GM18505 (cell line): ENCODE measurements at regions not wholly inside any gene's neighbourhood (a gene's known extent, or its start where the extent isn't known, plus 50 kb on each side); places are given as distances from the start of the nearest gene placed in this dataset.
"Not testable (repeated sequence)": the region's sequence is repeated elsewhere in the genome, so short reads cannot be mapped to it uniquely, and the experiment has no call there.

Source experiments
- ATAC-seq: cut with Tn5 transposase; IDR thresholded peaks from one replicate; pipeline ENCODE4 v1.9.1; 2021; ENCODE audit not compliant: unreplicated experiment
- POLR2A ChIP-seq: IDR thresholded peaks from 4 replicates; pipeline ENCODE4 v1.6.1; 2011; ENCODE audit warnings: borderline replicate concordance; ENCODE audit not compliant: insufficient read depth, insufficient read length; ENCODE audit errors: extremely low read depth

DNA sequence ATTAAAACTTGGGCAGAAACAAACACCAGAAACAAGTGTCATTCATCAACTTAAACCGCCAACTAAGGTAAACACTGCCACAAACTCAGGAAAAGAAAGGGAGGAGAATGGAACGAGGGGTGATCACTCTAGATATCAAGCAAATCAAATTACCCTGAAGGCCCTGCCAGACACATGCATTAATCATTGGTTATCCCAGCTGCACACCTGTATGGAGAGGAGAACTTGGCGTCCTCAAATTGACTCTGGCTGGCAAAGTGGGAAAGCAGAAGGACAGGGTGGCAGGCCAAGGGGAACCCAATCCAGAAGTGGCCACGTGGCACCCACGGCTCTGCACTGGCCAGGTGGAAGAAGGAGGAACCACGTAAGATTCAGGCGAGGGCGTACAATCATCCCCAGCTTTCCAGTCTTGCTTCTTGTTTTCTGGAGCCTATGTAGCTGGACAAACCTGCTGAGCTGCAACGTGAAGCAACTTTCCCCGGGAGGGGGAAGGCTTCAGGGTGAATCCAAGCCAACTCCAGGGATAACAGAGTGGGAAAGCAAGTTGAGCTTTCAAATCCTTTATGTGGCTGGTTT, 156.2 kb upstream of the JARID2 start:
- ATAC-seq = no peak
- no peak for TF ChIP-seq POLR2A

DNA sequence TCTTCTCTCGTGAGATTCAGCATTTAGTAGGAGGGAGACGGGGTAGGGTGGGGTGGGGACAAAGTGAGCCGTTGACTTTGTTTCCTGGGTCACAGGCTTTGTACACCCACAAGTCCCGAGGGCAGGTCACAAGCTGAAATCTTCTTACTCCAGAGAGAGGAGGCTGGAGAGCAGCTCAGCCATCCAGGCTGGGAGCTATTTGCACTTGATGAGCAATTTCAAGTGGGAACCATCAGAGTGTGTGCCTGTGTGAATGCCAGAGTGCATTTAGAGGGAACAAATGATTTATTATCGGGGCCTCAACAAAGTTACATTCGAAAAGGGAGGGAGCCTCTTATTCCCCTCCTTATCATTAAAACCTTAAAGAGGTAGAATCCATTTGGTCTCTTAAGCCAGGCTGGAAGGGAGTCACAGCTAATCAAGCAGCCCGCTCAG, 155.7 kb upstream of the JARID2 start:
- no peak for TF ChIP-seq POLR2A
- no peak for ATAC-seq

DNA sequence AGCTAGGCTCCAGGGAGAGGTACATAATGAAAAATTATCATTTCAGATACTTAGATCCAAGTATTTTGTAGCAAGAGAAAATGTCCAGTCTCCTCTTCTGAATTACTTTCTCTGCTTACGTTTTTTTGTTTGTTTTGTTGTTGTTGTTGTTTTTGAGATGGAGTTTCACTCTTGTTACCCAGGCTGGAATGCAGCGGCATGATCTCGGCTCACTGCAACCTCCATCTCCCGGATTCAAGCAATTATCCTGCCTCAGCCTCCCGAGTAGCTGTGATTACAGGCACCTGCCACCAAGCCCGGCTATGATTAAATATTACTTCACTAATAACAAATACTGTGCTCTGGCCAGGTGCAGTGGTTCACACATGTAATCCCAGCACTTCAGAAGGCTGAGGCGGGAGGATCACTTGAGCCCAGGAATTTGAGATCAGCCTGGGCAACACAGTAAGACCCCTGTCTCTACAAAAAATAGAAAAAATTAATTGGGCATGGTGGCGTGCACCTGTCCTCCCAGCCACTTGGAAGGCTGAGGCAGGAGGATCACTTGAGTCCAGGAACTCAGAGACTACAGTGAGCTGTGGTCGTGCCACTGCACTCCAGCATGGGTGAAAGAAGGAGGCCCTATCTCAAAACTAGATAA, 155.0 kb upstream of the JARID2 start:
- no peak for TF ChIP-seq POLR2A
- no peak for ATAC-seq

DNA sequence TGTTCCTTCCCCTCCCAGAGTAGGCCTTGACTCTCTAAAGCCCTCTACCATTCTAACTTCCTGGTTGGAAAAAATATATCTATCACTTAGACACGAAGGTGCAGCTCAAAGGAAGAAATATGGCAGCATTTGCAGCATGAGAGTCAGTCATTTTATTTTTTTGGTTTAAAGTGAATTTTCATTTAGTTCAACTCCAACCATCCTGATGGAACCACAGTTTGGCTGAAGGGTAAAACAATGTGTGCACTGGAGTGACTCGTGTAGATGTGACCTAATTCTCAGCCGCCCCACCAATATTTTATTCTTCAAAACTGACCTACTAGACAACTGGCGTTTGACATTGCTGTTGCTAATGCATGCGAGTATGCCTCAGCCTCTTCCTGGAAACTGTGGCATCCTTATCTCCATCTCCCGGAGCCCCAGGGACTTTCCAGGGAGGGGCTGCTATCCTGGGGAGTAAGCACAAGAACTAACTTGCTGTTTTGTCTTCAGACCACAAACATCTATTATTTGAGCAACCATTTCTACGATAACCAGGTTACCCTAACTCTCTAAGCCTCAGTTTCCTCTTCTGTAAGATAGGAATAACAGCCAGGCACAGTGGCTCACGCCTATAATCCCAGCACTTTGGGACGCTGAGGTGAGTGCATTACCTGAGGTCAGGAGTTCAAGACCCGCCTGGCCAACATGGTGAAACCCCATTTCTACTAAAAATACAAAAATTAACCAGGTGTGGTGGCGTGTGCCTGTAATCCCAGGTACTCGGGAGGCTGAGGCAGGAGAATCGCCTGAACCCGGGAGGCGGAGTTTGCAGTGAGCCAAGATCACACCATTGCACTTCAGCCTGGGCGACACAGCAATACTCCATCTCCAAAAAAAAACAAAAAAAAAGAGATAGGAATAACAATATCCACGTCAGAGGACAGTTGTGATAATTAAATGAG, 148.7 kb upstream of the JARID2 start:
- no peak for ATAC-seq
- TF ChIP-seq POLR2A = no peak

DNA sequence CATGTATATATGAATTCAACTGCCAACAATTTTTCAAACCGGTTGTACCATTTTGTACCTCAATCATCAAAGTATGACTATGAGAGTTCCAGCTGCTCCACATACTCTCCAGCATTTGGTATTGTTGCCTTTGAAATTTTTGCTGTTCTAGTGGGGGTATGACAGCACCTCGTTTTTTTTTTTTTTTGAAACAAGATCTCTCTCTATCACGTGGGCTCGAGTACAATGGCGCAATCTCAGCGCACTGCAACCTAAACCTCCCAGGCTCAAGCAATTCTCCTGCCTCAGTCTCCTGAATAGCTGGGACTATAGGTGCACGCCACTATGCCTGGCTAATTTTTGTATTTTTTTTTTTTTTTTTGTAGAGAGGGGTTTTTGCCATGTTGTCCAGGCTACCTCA, 144.7 kb upstream of the JARID2 start:
- ATAC-seq = no peak
- no peak for TF ChIP-seq POLR2A

DNA sequence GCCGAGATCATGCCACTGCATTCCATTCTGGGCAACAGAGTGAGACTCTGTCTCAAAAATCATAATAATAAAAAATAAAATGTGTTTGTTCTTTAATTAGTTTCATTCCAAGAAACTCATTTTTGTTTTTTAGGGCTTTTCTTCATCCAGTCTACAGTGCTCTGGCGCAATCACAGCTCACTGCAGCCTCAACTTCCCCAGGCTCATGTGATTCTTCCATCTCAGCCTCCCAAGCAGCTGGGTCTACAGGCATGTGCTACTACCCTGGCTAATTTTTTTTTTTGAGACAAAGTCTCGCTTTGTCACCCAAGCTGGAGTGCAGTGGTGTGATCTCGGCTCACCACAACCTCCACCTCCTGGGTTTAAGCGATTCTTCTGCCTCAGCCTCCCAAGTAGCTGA, 143.6 kb upstream of the JARID2 start:
- ATAC-seq = no peak
- no peak for TF ChIP-seq POLR2A

DNA sequence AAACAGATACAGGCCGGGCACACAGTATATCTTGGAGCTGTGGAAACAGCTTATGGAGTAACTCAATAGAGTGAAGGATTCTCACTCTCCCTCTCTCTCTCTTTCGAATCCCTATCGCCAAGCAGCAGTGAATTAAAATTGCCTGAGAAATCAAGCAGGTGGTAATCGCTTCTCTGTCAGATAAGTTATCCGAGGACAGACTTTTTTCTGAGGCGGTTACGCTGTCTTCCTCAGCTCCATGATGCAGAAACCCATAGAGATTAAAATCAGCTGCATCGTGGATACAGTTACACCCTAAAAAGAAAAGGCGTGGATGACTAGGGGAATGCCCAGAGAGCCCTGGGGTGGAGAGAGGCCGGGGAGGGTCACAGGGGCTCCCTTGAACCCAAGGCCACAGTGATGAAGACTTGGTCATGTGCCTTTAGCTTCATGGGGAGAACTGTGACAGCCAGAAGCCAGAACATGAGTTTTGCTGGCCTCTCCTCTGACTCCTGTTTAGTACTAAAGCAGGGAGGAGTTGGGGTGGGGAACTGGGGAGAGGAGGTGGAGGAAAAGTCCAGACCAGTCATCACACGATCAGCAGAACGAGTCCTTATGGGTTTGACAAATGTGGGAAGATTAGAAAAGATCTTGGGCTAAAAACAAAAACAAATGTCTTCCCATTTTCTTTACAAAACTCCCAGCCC, 138.8 kb upstream of the JARID2 start:
- no peak for ATAC-seq
- no peak for TF ChIP-seq POLR2A

DNA sequence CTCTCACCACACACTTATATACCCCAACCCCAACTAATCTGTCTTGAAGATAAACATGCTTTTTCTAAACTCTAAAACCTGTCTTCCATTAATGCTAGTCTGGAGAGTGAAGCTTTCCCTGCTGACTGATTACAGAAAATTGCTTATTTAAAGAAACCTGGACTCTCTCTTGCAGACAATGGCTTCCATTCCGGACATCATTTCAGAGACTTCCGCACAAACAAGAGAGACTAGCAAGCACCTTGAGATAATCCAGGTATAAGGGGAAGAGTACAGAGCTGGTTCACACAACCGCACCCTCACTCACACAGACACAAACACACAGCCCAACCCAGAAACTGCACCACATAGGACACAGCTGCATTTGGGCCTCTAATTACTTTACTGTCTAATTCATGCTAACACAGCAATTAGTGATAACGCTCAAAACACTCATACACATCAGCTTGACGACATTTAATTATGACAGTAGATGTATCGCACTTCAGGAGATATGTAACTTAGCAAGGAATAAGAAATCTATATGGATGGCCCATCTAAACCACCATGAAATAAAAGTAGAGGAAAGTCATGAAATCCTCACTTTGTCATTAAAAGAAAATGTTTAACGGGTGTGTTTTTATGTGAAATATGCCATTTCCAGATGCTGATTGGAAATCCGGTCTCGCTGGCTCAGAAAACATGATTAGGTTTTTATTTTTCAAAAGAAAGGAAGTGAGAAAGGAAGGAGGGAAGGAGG, 138.1 kb upstream of the JARID2 start:
- ATAC-seq = no peak
- TF ChIP-seq POLR2A = no peak

DNA sequence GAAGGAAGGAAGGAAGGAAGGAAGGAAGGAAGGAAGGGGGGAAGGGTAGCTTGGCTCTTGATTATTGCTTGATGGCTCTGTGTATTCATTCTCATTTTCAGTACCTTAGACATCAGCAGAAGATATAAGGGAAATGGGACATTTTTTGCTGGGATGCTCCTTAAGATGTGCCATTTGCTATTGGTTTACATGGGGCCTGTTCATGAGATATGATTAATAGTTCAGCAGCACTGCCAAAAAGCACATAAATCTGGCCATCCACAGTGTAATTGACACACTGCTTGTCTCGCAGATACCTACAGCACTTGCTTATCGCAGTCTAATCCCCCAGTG, 137.5 kb upstream of the JARID2 start:
- ATAC-seq = no peak
- no peak for TF ChIP-seq POLR2A

DNA sequence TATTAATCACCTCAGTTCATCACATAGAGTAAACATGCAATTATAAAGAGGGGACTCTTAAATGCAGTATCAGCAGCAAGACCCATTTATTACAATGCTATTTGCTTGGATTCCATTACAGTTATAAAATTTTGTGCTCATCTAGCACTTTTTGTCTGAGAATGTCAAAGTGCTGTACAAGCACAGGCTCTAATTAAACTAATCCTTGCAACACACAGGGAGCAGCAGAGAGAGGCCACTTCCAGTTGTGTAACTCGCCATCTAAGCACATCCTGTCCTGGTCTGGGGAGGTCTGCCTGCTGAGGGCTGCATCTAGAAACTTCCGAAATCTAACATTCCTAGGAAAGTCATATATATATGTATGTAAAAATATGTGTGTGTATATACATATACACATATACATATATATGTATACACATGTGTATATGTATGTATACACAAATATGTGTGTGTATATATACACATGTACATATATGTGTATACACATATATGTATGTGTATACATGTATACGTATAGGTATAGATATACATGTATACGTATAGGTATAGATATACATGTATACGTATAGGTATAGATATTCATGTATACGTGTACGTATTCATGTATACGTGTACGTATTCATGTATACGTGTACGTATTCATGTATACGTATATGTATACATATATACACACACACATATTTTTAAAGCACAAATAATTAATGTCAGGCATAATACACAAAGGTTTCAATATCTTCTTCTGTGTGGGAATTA, 136.4 kb upstream of the JARID2 start:
- no peak for TF ChIP-seq POLR2A
- ATAC-seq = no peak

DNA sequence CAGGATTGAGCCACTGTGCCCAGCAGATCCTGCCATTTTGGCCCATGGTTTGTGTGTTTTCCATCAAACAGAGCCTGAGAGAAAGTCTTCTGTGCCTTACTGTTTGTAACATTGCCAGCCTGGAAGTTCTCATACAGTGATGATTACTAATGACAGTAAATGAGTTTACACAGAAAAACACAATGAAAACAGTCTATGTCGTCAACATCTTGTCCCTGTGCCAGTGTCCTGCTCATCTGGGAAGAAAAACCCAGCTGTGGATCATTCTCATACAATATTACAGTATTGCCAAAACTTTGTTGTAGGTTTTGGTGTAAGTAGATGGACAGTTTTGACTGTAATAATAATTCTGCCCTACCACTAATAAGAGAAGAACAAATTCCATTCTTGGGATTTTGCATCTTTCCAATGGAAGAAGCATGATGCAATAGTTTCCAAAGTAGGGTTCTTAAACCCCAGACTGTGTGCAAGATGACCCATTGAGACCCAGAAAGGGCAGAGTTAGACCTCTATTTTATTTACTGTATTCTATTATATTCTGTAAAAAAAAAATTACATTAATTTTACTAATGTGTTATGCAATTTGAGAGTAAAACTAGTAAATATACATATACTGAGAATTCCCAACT, 135.0 kb upstream of the JARID2 start:
- ATAC-seq = no peak
- no peak for TF ChIP-seq POLR2A

DNA sequence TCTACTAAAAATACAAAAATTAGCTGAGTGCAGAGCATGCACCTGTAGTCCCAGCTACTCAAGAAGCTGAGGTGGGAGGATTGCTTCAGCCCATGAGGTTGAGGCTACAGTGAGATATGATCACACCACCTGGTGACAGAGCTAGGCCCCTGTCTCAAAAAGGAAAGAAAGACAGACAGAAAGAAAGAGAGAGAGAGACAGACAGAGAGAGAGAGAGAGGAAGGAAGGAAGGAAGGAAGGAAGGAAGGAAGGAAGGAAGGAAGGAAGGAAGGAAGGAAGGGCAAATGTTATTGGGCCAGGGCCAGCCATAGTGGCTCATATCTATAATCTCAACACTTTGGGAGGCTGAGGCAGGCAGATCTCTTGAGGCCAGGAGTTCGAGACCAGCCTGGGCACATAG, 134.3 kb upstream of the JARID2 start:
- not testable (repeated sequence) for ATAC-seq
